ENCODE measurements at regions not wholly inside any gene's neighbourhood (a gene's known extent, or its start where the extent isn't known, plus 50 kb on each side); places are given as distances from the start of the nearest gene placed in this dataset.

DNA sequence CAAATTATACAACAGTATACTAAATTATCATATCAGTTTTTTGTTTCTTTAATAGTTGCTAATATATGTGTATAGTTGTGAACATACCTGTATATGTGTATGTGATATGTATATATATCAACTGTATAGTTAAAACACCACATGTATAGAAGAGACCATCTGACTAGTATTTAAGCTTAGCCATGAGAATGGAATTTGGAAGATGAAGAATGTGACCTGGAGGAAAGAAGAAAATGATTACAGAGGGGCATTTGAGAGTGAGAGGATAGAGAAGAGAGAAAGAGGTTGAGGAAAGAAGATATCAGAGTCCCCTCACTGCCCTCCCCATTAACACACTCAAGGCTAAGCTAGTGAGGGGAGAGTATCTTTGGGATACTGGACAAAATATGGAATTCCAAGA lies 335.9 kb downstream of the BCKDHB start:
- Histone ChIP-seq H3K79me1 (ENCODE audit: low read depth, low read length) (no peaks in the 10 kb centered on the region), H2AK5ac (ENCODE audit: low read depth, low read length) (no peak overlapping the region), H2BK12ac (ENCODE audit: low read depth, low read length) (no peak overlapping the region), H3K27me3 (replicated peaks in 1 of 4; ENCODE audit: control insufficient read depth in 3 of 4, extremely low read depth in 1 of 4, insufficient read depth in 3 of 4, low read length in 3 of 4) (no peaks in the 10 kb centered on the region), H3K14ac (ENCODE audit: insufficient read length) (no peak overlapping the region), H4K5ac (ENCODE audit: insufficient read length, low read depth, low read length) (no peak overlapping the region), H3K79me2 (ENCODE audit: control insufficient read depth in 1 of 2, insufficient read depth in 2 of 2, low read length in 2 of 2) (no peaks in the 10 kb centered on the region), H4K20me1 (replicated peaks in 1 of 2; ENCODE audit: control insufficient read depth in 1 of 2, insufficient read depth in 2 of 2, low read length in 2 of 2) (no peaks in the 10 kb centered on the region), H2AFZ (ENCODE audit: low read length) (no peak overlapping the region), H4K8ac (ENCODE audit: extremely low read depth, insufficient read depth, low read length) (no peak overlapping the region), H3K4me1 (replicated peaks in 1 of 4; ENCODE audit: control insufficient read depth in 3 of 4, insufficient read depth in 4 of 4, low read length in 3 of 4) (peaks cover 0 to 3% (median 0%) of the 10 kb centered on the region in 4 experiments; a peak in 2 of 7 replicates), H3K9ac (replicated peaks in 1 of 4; ENCODE audit: extremely low read depth in 1 of 4, low read depth in 3 of 4, low read length in 3 of 4) (no peak overlapping the region), H3K27ac (ENCODE audit: low read depth, low read length) (no peak overlapping the region), H2BK5ac (ENCODE audit: low read depth, low read length) (no peak overlapping the region), H2BK120ac (replicated peaks; ENCODE audit: low read depth, low read length) (no peak overlapping the region), H3K23ac (ENCODE audit: insufficient read length) (no peak overlapping the region), H3K36me3 (ENCODE audit: control insufficient read depth in 2 of 4, insufficient read depth in 4 of 4, low read length in 3 of 4) (0 out of 8 replicates have a peak, but pooled peaks cover 0 to 2% (median 0%) of the 10 kb centered on the region in 4 experiments), H2BK15ac (ENCODE audit: low read length) (no peak overlapping the region), H4K91ac (replicated peaks; ENCODE audit: insufficient read length, low read length) (no peak overlapping the region), H3K23me2 (ENCODE audit: low read depth, low read length) (no peaks in the 10 kb centered on the region), H3K4me3 (ENCODE audit: extremely low read depth in 1 of 4, insufficient read depth in 2 of 4, low read depth in 3 of 4, low read length in 4 of 4) (no peak overlapping the region), H3K56ac (replicated peaks; ENCODE audit: insufficient read length, low read depth, low read length) (no peak overlapping the region), H3K4ac (replicated peaks; ENCODE audit: insufficient read length, low read depth, low read length) (no peak overlapping the region), H3K9me3 (ENCODE audit: insufficient read depth in 2 of 2, low read depth in 1 of 2, low read length in 1 of 2) (peaks cover 8 to 16% of the 10 kb centered on the region in 2 experiments), H3K4me2 (ENCODE audit: insufficient read depth in 1 of 2, low read depth in 2 of 2, low read length in 2 of 2) (no peak overlapping the region), H3K18ac (ENCODE audit: extremely low read depth, low read length) (no peak overlapping the region), H2BK20ac (ENCODE audit: low read length) (no peak overlapping the region)
- DNase-seq (ENCODE audit: low read depth in 1 of 2, low spot score in 2 of 2) (no peak), FAIRE-seq (no peak)
- POLR2A ChIA-PET (ENCODE audit: partially characterized antibody), result no interaction called here
- CTCF ChIA-PET (ENCODE audit: partially characterized antibody), result interaction anchor here (1.3 kb wide), 1 partner anchor 22 kb away, joined by 3 read pairs; no protein-coding TSS in a partner anchor
- TF ChIP-seq BCL11A (IDR thresholded peaks at IDR 0.05; ENCODE audit: low read depth in 2 of 2, low read length in 2 of 2), result no peak
- TF ChIP-seq BACH1 (IDR thresholded peaks at IDR 0.05; ENCODE audit: low read length), result no peak
- no peak for TF ChIP-seq TBP (IDR thresholded peaks at IDR 0.05; ENCODE audit: low read depth, low read length)
- TF ChIP-seq, protein P1, sequence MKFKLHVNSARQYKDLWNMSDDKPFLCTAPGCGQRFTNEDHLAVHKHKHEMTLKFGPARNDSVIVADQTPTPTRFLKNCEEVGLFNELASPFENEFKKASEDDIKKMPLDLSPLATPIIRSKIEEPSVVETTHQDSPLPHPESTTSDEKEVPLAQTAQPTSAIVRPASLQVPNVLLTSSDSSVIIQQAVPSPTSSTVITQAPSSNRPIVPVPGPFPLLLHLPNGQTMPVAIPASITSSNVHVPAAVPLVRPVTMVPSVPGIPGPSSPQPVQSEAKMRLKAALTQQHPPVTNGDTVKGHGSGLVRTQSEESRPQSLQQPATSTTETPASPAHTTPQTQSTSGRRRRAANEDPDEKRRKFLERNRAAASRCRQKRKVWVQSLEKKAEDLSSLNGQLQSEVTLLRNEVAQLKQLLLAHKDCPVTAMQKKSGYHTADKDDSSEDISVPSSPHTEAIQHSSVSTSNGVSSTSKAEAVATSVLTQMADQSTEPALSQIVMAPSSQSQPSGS (IDR thresholded peaks at IDR 0.05; ENCODE audit: low read length), result no peak
- TF ChIP-seq NRF1 (IDR thresholded peaks at IDR 0.05; ENCODE audit: low read depth, low read length), result no peak
- TF ChIP-seq, protein P2, sequence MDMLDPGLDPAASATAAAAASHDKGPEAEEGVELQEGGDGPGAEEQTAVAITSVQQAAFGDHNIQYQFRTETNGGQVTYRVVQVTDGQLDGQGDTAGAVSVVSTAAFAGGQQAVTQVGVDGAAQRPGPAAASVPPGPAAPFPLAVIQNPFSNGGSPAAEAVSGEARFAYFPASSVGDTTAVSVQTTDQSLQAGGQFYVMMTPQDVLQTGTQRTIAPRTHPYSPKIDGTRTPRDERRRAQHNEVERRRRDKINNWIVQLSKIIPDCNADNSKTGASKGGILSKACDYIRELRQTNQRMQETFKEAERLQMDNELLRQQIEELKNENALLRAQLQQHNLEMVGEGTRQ (IDR thresholded peaks at IDR 0.05; ENCODE audit: low read length), result no peak
- TF ChIP-seq ZNF274 (IDR thresholded peaks at IDR 0.05; ENCODE audit: borderline replicate concordance, extremely low read depth, low read length), result no peak
- TF ChIP-seq SUZ12 (IDR thresholded peaks at IDR 0.05; ENCODE audit: low read length), result no peak
- TF ChIP-seq ASH2L (IDR thresholded peaks at IDR 0.05; ENCODE audit: low read length), result no peak
- TF ChIP-seq SRF (IDR thresholded peaks at IDR 0.05; ENCODE audit: low read depth, low read length), result no peak
- no peak for TF ChIP-seq RFX5 (IDR thresholded peaks at IDR 0.05; ENCODE audit: borderline replicate concordance, low read depth, low read length)
- TF ChIP-seq YY1 (IDR thresholded peaks at IDR 0.05; ENCODE audit: low read depth, low read length), result no peak
- no peak for TF ChIP-seq PHF8 (conservative IDR thresholded peaks at IDR 0.05; ENCODE audit: low read depth, low read length)
- TF ChIP-seq SP1 (IDR thresholded peaks at IDR 0.05; ENCODE audit: low read depth, low read length), result no peak
- TF ChIP-seq POLR2A (IDR thresholded peaks at IDR 0.05; ENCODE audit: control extremely low read depth in 1 of 2, low read depth in 2 of 2, low read length in 2 of 2), result no peak

All from H1 (cell line).